ENCODE measurements at regions not wholly inside any gene's neighbourhood (a gene's known extent, or its start where the extent isn't known, plus 50 kb on each side); places are given as distances from the start of the nearest gene placed in this dataset.

GRCh38 chr13:112203614-112204013, 136.7 kb downstream of the SOX1 start:
- TF ChIP-seq CTCF (IDR thresholded peaks at IDR 0.05): no peak
- no peak for TF ChIP-seq POLR2A (IDR thresholded peaks at IDR 0.05)

Measured in testis (tissue), 2 donors.